Prostate gland (tissue), 2 donors: ENCODE measurements at regions not wholly inside any gene's neighbourhood (a gene's known extent, or its start where the extent isn't known, plus 50 kb on each side); places are given as distances from the start of the nearest gene placed in this dataset.

Experiments
- DNase-seq: peaks from one replicate; pipeline ENCODE4 v3.0.0-alpha.2; 2019; ENCODE audit warnings: low spot score
- H3K27ac ChIP-seq, 2 donors: fragments of 200-600 bp; sonication (generic); 2 replicates each; pipeline ENCODE4 v1.5.1; 2017 to 2019
- H3K27me3 ChIP-seq: fragments of 200-600 bp; sonication (generic); replicated peaks from 2 replicates; pipeline ENCODE4 v1.5.1; 2019; ENCODE audit not compliant: insufficient read depth
- H3K36me3 ChIP-seq, 2 donors: fragments of 200-600 bp; sonication (generic); 1 replicate in 1 of 2; 2 replicates in 1 of 2; pipeline versions ENCODE4 v1.5.1 to v1.8.1; 2017 to 2019
- H3K4me1 ChIP-seq: fragments of 200-600 bp; sonication (generic); replicated peaks from 2 replicates; pipeline ENCODE4 v1.5.1; 2019
- H3K4me3 ChIP-seq, 2 donors: fragments of 200-600 bp; sonication (generic); 2 replicates each; pipeline ENCODE4 v1.5.1; 2017 to 2019
- H3K9me3 ChIP-seq: fragments of 200-600 bp; sonication (generic); 2 replicates; pipeline ENCODE4 v1.5.1; 2017
- CTCF ChIP-seq, 4 experiments: fragments of 200-600 bp in 2 of 4; fragments of 450-650 bp in 2 of 4; sonication (generic) in 2 of 4; IDR thresholded peaks; 1 replicate in 3 of 4; 2 replicates in 1 of 4; pipeline ENCODE4 v1.5.1; 2016 to 2019; ENCODE audit warnings: antibody characterized with exemption in 4 of 4, mild to moderate bottlenecking in 2 of 4, moderate library complexity in 2 of 4
- POLR2A ChIP-seq: fragments of 450-650 bp; IDR thresholded peaks from one replicate; pipeline ENCODE4 v1.6.1; 2016; ENCODE audit warnings: antibody characterized with exemption, mild to moderate bottlenecking
- POLR2AphosphoS5 ChIP-seq: sonication (generic); formaldehyde crosslinking; IDR thresholded peaks from one replicate; pipeline ENCODE4 v1.6.1; 2017; ENCODE audit warnings: antibody characterized with exemption
- WGBS: methylation state at CpG from one replicate; pipeline ENCODE4 v1.1.5; 2018; 5-methylcytosine and 5-hydroxymethylcytosine counted together
- intact Hi-C: fragments of 100-400 bp; cut with DNase I; formaldehyde crosslinking; loops from one replicate; pipeline ENCODE4 v1.14.2; 2022

GRCh38 chr16:49103298-49103697 is 178.3 kb downstream of the CBLN1 start:
- H3K9me3 ChIP-seq = no peaks in the 10 kb centered on the region
- H3K4me1 ChIP-seq = no peaks in the 10 kb centered on the region
- H3K27me3 ChIP-seq = no peaks in the 10 kb centered on the region
- H3K27ac ChIP-seq = no peak overlapping the region
- DNase-seq = no peak
- H3K4me3 ChIP-seq = no peak overlapping the region
- no peak for TF ChIP-seq POLR2A
- TF ChIP-seq POLR2AphosphoS5 = no peak
- no peak for TF ChIP-seq CTCF (IDR thresholded peaks at IDR 0.05)
- WGBS = 84% methylated on average over 3 of the region's 3 CpGs
- H3K36me3 ChIP-seq = no peaks in the 10 kb centered on the region
- intact Hi-C loops = no loop called here

GRCh38 chr16:49101997-49102396 is 179.6 kb downstream of the CBLN1 start:
- Histone ChIP-seq H3K27me3 (no peaks in the 10 kb centered on the region), H3K4me1 (no peaks in the 10 kb centered on the region), H3K9me3 (no peaks in the 10 kb centered on the region), H3K27ac (no peak overlapping the region), H3K4me3 (no peak overlapping the region), H3K36me3 (no peaks in the 10 kb centered on the region)
- TF ChIP-seq POLR2AphosphoS5 = no peak
- no peak for TF ChIP-seq POLR2A
- no peak for TF ChIP-seq CTCF (IDR thresholded peaks at IDR 0.05)
- DNase-seq = no peak
- 56% methylated on average over 1 of the region's 1 CpG for WGBS
- intact Hi-C loops = no loop called here

- Histone ChIP-seq H3K36me3 (no peaks in the 10 kb centered on the region), H3K27ac (no peak overlapping the region), H3K27me3 (no peaks in the 10 kb centered on the region), H3K4me3 (no peak overlapping the region), H3K4me1 (no peaks in the 10 kb centered on the region), H3K9me3 (no peaks in the 10 kb centered on the region)
- TF ChIP-seq POLR2AphosphoS5 = no peak
- TF ChIP-seq POLR2A = no peak
- no peak for TF ChIP-seq CTCF (IDR thresholded peaks at IDR 0.05)
- intact Hi-C loops = no loop called here
- no peak for DNase-seq
These were observed 181.3 kb downstream of the CBLN1 start for GRCh38 chr16:49100366-49100765.

- DNase-seq = no peak
- no peaks in the 10 kb centered on the region for H3K27me3 ChIP-seq
- TF ChIP-seq POLR2AphosphoS5 (no peak), POLR2A (no peak), CTCF (IDR thresholded peaks at IDR 0.05) (no peak)
- 87% methylated on average over 2 of the region's 2 CpGs for WGBS
- intact Hi-C loops = no loop called here
- no peaks in the 10 kb centered on the region for H3K9me3 ChIP-seq
- H3K4me3 ChIP-seq = no peak overlapping the region
- H3K4me1 ChIP-seq = no peaks in the 10 kb centered on the region
- H3K27ac ChIP-seq = no peak overlapping the region
- H3K36me3 ChIP-seq = no peaks in the 10 kb centered on the region
These were observed 183.7 kb downstream of the CBLN1 start for GRCh38 chr16:49097964-49098363.

GRCh38 chr16:49096176-49096945 is 185.3 kb downstream of the CBLN1 start:
- Histone ChIP-seq H3K27ac (no peak overlapping the region), H3K4me1 (no peaks in the 10 kb centered on the region), H3K36me3 (no peaks in the 10 kb centered on the region), H3K27me3 (no peaks in the 10 kb centered on the region), H3K9me3 (no peaks in the 10 kb centered on the region), H3K4me3 (no peak overlapping the region)
- TF ChIP-seq CTCF (IDR thresholded peaks at IDR 0.05) (no peak), POLR2AphosphoS5 (no peak), POLR2A (no peak)
- 77% methylated on average over 7 of the region's 7 CpGs for WGBS
- DNase-seq = no peak
- intact Hi-C loops = no loop called here
